GM23338 (cell line): ENCODE measurements at regions not wholly inside any gene's neighbourhood (a gene's known extent, or its start where the extent isn't known, plus 50 kb on each side); places are given as distances from the start of the nearest gene placed in this dataset.

ENCODE experiments used
- ATAC-seq: fragments of 200-7000 bp; cut with Tn5 transposase; 3 replicates; pipeline ENCODE4 v1.9.1; 2020
- DNase-seq: peaks from one replicate; pipeline ENCODE4 v3.0.0-alpha.2; 2015; ENCODE audit warnings: low spot score
- H2AFZ ChIP-seq: fragments of 200-600 bp; sonication (generic); 2 replicates; pipeline ENCODE4 v1.8.0; 2016; ENCODE audit warnings: antibody characterized with exemption, mild to moderate bottlenecking, moderate library complexity
- H3F3A ChIP-seq: fragments of 200-600 bp; sonication (generic); replicated peaks from 2 replicates; pipeline ENCODE4 v1.8.0; 2017; ENCODE audit warnings: antibody characterized with exemption, mixed run types, low read depth
- H3K27ac ChIP-seq: fragments of 200-600 bp; sonication (generic); 2 replicates; pipeline ENCODE4 v1.6.1; 2016; ENCODE audit warnings: low read depth
- H3K27me3 ChIP-seq: fragments of 200-600 bp; sonication (generic); 2 replicates; pipeline ENCODE4 v1.8.0; 2016; ENCODE audit warnings: mild to moderate bottlenecking, mixed run types, moderate library complexity; ENCODE audit not compliant: insufficient read depth
- H3K36me3 ChIP-seq: fragments of 200-600 bp; sonication (generic); 2 replicates; pipeline ENCODE4 v1.8.0; 2016; ENCODE audit warnings: mild to moderate bottlenecking; ENCODE audit not compliant: insufficient read depth
- H3K4me1 ChIP-seq: fragments of 200-600 bp; sonication (generic); 2 replicates; pipeline ENCODE4 v1.8.0; 2016; ENCODE audit warnings: mild to moderate bottlenecking, moderate library complexity; ENCODE audit not compliant: insufficient read depth
- H3K4me2 ChIP-seq: fragments of 200-600 bp; sonication (generic); 2 replicates; pipeline ENCODE4 v1.7.1; 2017; ENCODE audit warnings: mixed run types
- H3K4me3 ChIP-seq: fragments of 200-600 bp; sonication (generic); 2 replicates; pipeline ENCODE4 v1.6.1; 2016; ENCODE audit warnings: mixed run types
- H3K79me2 ChIP-seq: fragments of 200-600 bp; sonication (generic); replicated peaks from 2 replicates; pipeline ENCODE4 v1.8.0; 2017; ENCODE audit warnings: mild to moderate bottlenecking; ENCODE audit not compliant: insufficient read depth
- H3K9me2 ChIP-seq: fragments of 200-600 bp; sonication (generic); 2 replicates; pipeline ENCODE4 v1.8.0; 2017; ENCODE audit not compliant: insufficient read depth
- H4K20me1 ChIP-seq: fragments of 200-600 bp; sonication (generic); replicated peaks from 2 replicates; pipeline ENCODE4 v1.8.0; 2017; ENCODE audit warnings: mild to moderate bottlenecking; ENCODE audit not compliant: insufficient read depth
- H3K27ac Mint-ChIP-seq: 2 replicates; pipeline ENCODE4 v1.8.0; 2020; ENCODE audit warnings: inconsistent platforms, mild to moderate bottlenecking, moderate library complexity, mixed read lengths
- H3K27me3 Mint-ChIP-seq: 3 replicates; pipeline ENCODE4 v1.8.0; 2022; ENCODE audit warnings: low read depth, mild to moderate bottlenecking, moderate library complexity, mixed read lengths, inconsistent platforms; ENCODE audit not compliant: insufficient read depth, poor library complexity
- H3K36me3 Mint-ChIP-seq: 3 replicates; pipeline ENCODE4 v1.8.0; 2021; ENCODE audit warnings: low read depth, mild to moderate bottlenecking, inconsistent platforms, moderate library complexity, mixed read lengths
- H3K4me1 Mint-ChIP-seq: 3 replicates; pipeline ENCODE4 v1.8.0; 2020; ENCODE audit warnings: mild to moderate bottlenecking, inconsistent platforms, mixed read lengths
- H3K4me3 Mint-ChIP-seq: 3 replicates; pipeline ENCODE4 v1.8.0; 2021; ENCODE audit warnings: moderate library complexity, mild to moderate bottlenecking, inconsistent platforms, mixed read lengths
- H3K9me3 Mint-ChIP-seq: 3 replicates; pipeline ENCODE4 v1.8.0; 2020; ENCODE audit warnings: moderate library complexity, mild to moderate bottlenecking, inconsistent platforms, mixed read lengths
- CREB1 ChIP-seq: fragments of 250-450 bp; sonication (Bioruptor Pico); IDR thresholded peaks from 2 replicates; pipeline ENCODE4 v1.5.0; 2020; ENCODE audit warnings: low read depth, mild to moderate bottlenecking, moderate library complexity
- EZH2 ChIP-seq: fragments of 200-600 bp; sonication (generic); IDR thresholded peaks from one replicate; pipeline ENCODE4 v1.8.0; 2017; ENCODE audit warnings: antibody characterized with exemption, mild to moderate bottlenecking, low read depth; ENCODE audit not compliant: unreplicated experiment
- EZH2phosphoT487 ChIP-seq: fragments of 200-600 bp; sonication (generic); IDR thresholded peaks from one replicate; pipeline ENCODE4 v1.8.1; 2018; ENCODE audit warnings: antibody characterized with exemption; ENCODE audit not compliant: unreplicated experiment
- JUNB ChIP-seq: IDR thresholded peaks from one replicate; pipeline ENCODE4 v1.6.1; 2016; ENCODE audit warnings: antibody characterized with exemption; ENCODE audit not compliant: unreplicated experiment
- NANOG ChIP-seq: IDR thresholded peaks from 2 replicates; pipeline ENCODE4 v1.6.1; 2016; ENCODE audit warnings: antibody characterized with exemption, borderline replicate concordance
- POLR2AphosphoS5 ChIP-seq: IDR thresholded peaks from 2 replicates; pipeline ENCODE4 v1.6.1; 2016; ENCODE audit warnings: antibody characterized with exemption, low read depth
- STAT1 ChIP-seq: IDR thresholded peaks from one replicate; pipeline ENCODE4 v1.6.1; 2016; ENCODE audit warnings: antibody characterized with exemption; ENCODE audit not compliant: unreplicated experiment
- ZNF114 ChIP-seq: fragments of 250-450 bp; sonication (Bioruptor Pico); IDR thresholded peaks from 2 replicates; pipeline ENCODE4 v1.5.0; 2020; ENCODE audit warnings: mild to moderate bottlenecking, moderate library complexity
- ZNF331 ChIP-seq: fragments of 250-450 bp; sonication (Bioruptor Pico); IDR thresholded peaks from 2 replicates; pipeline ENCODE4 v1.5.0; 2020; ENCODE audit warnings: low read depth, mild to moderate bottlenecking, moderate library complexity
- TF ChIP-seq, protein P1 (sequence below): IDR thresholded peaks from one replicate; pipeline ENCODE4 v1.6.1; 2018; ENCODE audit warnings: antibody characterized with exemption; ENCODE audit not compliant: unreplicated experiment
- TF ChIP-seq, protein P2 (sequence below): fragments of 250-450 bp; sonication (Bioruptor Pico); IDR thresholded peaks from 2 replicates; pipeline ENCODE4 v1.5.0; 2020; ENCODE audit warnings: mild to moderate bottlenecking, moderate library complexity
- TF ChIP-seq, protein P3 (sequence below): IDR thresholded peaks from 2 replicates; pipeline ENCODE4 v1.6.1; 2016; ENCODE audit warnings: antibody characterized with exemption
- TF ChIP-seq, protein P4 (sequence below), 2 experiments: fragments of 200-600 bp in 1 of 2; sonication (generic) in 1 of 2; conservative IDR thresholded peaks; 2 replicates each; pipeline versions ENCODE4 v1.5.1 to v1.6.1; 2016 to 2017; ENCODE audit warnings: antibody characterized with exemption in 2 of 2, low read depth in 2 of 2, mild to moderate bottlenecking in 2 of 2, moderate library complexity in 1 of 2

DNA sequence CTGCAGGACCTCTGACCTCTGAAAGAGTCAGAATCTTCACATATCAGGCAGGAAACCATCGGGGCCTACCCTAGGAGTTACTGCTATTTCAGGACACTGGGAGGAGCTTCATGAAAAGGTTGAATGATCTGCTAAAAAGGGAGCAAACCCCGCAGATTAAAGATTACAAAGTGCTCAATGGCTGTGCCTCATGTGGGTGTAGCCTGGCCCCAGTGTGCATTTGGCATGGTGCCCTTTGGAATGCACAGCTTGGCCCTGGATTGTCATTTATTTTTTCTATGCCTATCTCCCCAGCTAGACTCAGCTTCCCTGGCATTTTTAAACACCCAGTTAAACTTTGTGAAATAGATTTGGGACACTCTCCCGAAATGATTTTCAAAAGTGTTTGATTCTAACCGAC is 368.5 kb upstream of the SPTLC3 start:
- Histone ChIP-seq H3K4me3 (no peak overlapping the region), H2AFZ (peak overlapping the region; percentile 20; the same call in 1 of the 2 replicates), H4K20me1 (no peaks in the 10 kb centered on the region), H3K9me2 (no peaks in the 10 kb centered on the region), H3K79me2 (no peaks in the 10 kb centered on the region), H3K36me3 (no peaks in the 10 kb centered on the region), H3F3A (no peaks in the 10 kb centered on the region), H3K27me3 (no peaks in the 10 kb centered on the region), H3K4me2 (no peak overlapping the region), H3K27ac (no peak overlapping the region), H3K4me1 (no peaks in the 10 kb centered on the region)
- Mint-ChIP-seq H3K9me3 (no peaks in the 10 kb centered on the region), H3K27me3 (no peaks in the 10 kb centered on the region), H3K4me3 (no peak overlapping the region), H3K4me1 (peaks cover 12% of the 10 kb centered on the region; the same call in 2 of the 3 replicates), H3K27ac (no peak overlapping the region), H3K36me3 (no peaks in the 10 kb centered on the region)
- ATAC-seq: no peak
- TF ChIP-seq, protein P1, sequence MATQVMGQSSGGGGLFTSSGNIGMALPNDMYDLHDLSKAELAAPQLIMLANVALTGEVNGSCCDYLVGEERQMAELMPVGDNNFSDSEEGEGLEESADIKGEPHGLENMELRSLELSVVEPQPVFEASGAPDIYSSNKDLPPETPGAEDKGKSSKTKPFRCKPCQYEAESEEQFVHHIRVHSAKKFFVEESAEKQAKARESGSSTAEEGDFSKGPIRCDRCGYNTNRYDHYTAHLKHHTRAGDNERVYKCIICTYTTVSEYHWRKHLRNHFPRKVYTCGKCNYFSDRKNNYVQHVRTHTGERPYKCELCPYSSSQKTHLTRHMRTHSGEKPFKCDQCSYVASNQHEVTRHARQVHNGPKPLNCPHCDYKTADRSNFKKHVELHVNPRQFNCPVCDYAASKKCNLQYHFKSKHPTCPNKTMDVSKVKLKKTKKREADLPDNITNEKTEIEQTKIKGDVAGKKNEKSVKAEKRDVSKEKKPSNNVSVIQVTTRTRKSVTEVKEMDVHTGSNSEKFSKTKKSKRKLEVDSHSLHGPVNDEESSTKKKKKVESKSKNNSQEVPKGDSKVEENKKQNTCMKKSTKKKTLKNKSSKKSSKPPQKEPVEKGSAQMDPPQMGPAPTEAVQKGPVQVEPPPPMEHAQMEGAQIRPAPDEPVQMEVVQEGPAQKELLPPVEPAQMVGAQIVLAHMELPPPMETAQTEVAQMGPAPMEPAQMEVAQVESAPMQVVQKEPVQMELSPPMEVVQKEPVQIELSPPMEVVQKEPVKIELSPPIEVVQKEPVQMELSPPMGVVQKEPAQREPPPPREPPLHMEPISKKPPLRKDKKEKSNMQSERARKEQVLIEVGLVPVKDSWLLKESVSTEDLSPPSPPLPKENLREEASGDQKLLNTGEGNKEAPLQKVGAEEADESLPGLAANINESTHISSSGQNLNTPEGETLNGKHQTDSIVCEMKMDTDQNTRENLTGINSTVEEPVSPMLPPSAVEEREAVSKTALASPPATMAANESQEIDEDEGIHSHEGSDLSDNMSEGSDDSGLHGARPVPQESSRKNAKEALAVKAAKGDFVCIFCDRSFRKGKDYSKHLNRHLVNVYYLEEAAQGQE: no peak
- TF ChIP-seq ZNF114: no peak
- TF ChIP-seq STAT1: no peak
- TF ChIP-seq, protein P2, sequence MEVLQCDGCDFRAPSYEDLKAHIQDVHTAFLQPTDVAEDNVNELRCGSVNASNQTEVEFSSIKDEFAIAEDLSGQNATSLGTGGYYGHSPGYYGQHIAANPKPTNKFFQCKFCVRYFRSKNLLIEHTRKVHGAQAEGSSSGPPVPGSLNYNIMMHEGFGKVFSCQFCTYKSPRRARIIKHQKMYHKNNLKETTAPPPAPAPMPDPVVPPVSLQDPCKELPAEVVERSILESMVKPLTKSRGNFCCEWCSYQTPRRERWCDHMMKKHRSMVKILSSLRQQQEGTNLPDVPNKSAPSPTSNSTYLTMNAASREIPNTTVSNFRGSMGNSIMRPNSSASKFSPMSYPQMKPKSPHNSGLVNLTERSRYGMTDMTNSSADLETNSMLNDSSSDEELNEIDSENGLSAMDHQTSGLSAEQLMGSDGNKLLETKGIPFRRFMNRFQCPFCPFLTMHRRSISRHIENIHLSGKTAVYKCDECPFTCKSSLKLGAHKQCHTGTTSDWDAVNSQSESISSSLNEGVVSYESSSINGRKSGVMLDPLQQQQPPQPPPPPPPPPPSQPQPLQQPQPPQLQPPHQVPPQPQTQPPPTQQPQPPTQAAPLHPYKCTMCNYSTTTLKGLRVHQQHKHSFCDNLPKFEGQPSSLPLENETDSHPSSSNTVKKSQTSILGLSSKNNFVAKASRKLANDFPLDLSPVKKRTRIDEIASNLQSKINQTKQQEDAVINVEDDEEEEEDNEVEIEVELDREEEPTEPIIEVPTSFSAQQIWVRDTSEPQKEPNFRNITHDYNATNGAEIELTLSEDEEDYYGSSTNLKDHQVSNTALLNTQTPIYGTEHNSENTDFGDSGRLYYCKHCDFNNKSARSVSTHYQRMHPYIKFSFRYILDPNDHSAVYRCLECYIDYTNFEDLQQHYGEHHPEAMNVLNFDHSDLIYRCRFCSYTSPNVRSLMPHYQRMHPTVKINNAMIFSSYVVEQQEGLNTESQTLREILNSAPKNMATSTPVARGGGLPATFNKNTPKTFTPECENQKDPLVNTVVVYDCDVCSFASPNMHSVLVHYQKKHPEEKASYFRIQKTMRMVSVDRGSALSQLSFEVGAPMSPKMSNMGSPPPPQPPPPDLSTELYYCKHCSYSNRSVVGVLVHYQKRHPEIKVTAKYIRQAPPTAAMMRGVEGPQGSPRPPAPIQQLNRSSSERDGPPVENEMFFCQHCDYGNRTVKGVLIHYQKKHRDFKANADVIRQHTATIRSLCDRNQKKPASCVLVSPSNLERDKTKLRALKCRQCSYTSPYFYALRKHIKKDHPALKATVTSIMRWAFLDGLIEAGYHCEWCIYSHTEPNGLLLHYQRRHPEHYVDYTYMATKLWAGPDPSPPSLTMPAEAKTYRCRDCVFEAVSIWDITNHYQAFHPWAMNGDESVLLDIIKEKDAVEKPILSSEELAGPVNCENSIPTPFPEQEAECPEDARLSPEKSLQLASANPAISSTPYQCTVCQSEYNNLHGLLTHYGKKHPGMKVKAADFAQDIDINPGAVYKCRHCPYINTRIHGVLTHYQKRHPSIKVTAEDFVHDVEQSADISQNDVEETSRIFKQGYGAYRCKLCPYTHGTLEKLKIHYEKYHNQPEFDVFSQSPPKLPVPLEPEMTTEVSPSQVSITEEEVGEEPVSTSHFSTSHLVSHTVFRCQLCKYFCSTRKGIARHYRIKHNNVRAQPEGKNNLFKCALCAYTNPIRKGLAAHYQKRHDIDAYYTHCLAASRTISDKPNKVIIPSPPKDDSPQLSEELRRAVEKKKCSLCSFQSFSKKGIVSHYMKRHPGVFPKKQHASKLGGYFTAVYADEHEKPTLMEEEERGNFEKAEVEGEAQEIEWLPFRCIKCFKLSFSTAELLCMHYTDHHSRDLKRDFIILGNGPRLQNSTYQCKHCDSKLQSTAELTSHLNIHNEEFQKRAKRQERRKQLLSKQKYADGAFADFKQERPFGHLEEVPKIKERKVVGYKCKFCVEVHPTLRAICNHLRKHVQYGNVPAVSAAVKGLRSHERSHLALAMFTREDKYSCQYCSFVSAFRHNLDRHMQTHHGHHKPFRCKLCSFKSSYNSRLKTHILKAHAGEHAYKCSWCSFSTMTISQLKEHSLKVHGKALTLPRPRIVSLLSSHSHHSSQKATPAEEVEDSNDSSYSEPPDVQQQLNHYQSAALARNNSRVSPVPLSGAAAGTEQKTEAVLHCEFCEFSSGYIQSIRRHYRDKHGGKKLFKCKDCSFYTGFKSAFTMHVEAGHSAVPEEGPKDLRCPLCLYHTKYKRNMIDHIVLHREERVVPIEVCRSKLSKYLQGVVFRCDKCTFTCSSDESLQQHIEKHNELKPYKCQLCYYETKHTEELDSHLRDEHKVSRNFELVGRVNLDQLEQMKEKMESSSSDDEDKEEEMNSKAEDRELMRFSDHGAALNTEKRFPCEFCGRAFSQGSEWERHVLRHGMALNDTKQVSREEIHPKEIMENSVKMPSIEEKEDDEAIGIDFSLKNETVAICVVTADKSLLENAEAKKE (CRISPR knock-in tag): no peak
- TF ChIP-seq, protein P3, sequence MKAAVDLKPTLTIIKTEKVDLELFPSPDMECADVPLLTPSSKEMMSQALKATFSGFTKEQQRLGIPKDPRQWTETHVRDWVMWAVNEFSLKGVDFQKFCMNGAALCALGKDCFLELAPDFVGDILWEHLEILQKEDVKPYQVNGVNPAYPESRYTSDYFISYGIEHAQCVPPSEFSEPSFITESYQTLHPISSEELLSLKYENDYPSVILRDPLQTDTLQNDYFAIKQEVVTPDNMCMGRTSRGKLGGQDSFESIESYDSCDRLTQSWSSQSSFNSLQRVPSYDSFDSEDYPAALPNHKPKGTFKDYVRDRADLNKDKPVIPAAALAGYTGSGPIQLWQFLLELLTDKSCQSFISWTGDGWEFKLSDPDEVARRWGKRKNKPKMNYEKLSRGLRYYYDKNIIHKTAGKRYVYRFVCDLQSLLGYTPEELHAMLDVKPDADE: no peak
- no peak for TF ChIP-seq NANOG
- TF ChIP-seq CREB1 (CRISPR knock-in tag): no peak
- TF ChIP-seq EZH2phosphoT487: no peak
- no peak for TF ChIP-seq EZH2
- no peak for TF ChIP-seq POLR2AphosphoS5
- TF ChIP-seq, protein P4, sequence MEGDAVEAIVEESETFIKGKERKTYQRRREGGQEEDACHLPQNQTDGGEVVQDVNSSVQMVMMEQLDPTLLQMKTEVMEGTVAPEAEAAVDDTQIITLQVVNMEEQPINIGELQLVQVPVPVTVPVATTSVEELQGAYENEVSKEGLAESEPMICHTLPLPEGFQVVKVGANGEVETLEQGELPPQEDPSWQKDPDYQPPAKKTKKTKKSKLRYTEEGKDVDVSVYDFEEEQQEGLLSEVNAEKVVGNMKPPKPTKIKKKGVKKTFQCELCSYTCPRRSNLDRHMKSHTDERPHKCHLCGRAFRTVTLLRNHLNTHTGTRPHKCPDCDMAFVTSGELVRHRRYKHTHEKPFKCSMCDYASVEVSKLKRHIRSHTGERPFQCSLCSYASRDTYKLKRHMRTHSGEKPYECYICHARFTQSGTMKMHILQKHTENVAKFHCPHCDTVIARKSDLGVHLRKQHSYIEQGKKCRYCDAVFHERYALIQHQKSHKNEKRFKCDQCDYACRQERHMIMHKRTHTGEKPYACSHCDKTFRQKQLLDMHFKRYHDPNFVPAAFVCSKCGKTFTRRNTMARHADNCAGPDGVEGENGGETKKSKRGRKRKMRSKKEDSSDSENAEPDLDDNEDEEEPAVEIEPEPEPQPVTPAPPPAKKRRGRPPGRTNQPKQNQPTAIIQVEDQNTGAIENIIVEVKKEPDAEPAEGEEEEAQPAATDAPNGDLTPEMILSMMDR (conservative IDR thresholded peaks at IDR 0.05; ENCODE audit: low read depth in 2 of 2): no peak; a peak in 1 of 4 replicates
- TF ChIP-seq JUNB: no peak
- TF ChIP-seq ZNF331 (CRISPR knock-in tag): no peak
- no peak for DNase-seq
